Kidney (tissue), 13 donors: ENCODE measurements at regions not wholly inside any gene's neighbourhood (a gene's known extent, or its start where the extent isn't known, plus 50 kb on each side); places are given as distances from the start of the nearest gene placed in this dataset.

Experiments
- DNase-seq, 5 donors: peaks; one replicate each; pipeline ENCODE4 v3.0.0-alpha.2; 2013 to 2020
- FAIRE-seq: peaks from 2 replicates; lab custom pipeline; 2012; peaks lifted over from hg19 to GRCh38; lab: Jason Lieb, UNC
- H3K27ac ChIP-seq, 2 donors: one replicate each; pipeline ENCODE4 v1.7.0; 2013; ENCODE audit warnings: low read depth in 2 of 2, low read length in 2 of 2, inconsistent platforms in 1 of 2
- H3K27me3 ChIP-seq: one replicate; pipeline ENCODE4 v1.7.1; 2013; ENCODE audit warnings: low read length, inconsistent platforms; ENCODE audit not compliant: control insufficient read depth, insufficient read depth
- H3K36me3 ChIP-seq, 3 donors: one replicate each; pipeline versions ENCODE4 v1.7.0 to v1.7.1; 2013; ENCODE audit warnings: low read length in 3 of 3, control low read depth in 1 of 3, inconsistent platforms in 1 of 3; ENCODE audit not compliant: insufficient read depth in 3 of 3, control insufficient read depth in 2 of 3
- H3K4me1 ChIP-seq, 3 donors: one replicate each; pipeline versions ENCODE4 v1.7.0 to v1.7.1; 2013; ENCODE audit warnings: low read length in 3 of 3, inconsistent platforms in 1 of 3, low read depth in 1 of 3; ENCODE audit not compliant: control insufficient read depth in 2 of 3, insufficient read depth in 2 of 3
- H3K4me3 ChIP-seq, 3 donors: one replicate each; pipeline versions ENCODE4 v1.7.0 to v1.8.1; 2013; ENCODE audit warnings: low read length in 3 of 3, control low read depth in 1 of 3, inconsistent platforms in 1 of 3
- H3K9ac ChIP-seq, 3 donors: one replicate each; pipeline versions ENCODE4 v1.7.0 to v1.7.1; 2013; ENCODE audit warnings: low read length in 3 of 3, control low read depth in 1 of 3, inconsistent platforms in 1 of 3
- H3K9me3 ChIP-seq, 3 donors: one replicate each; pipeline versions ENCODE4 v1.7.0 to v1.7.1; 2013; ENCODE audit warnings: low read length in 3 of 3, control low read depth in 1 of 3, inconsistent platforms in 1 of 3; ENCODE audit not compliant: control insufficient read depth in 2 of 3, insufficient read depth in 1 of 3
- intact Hi-C: fragments of 100-400 bp; cut with DNase I; formaldehyde crosslinking; loops from one replicate; pipeline ENCODE4 v1.11.1; 2022
- TF ChIP-seq, protein P1 (sequence below): IDR thresholded peaks from 3 replicates; pipeline ENCODE4 v1.5.1; 2012; ENCODE audit warnings: mild to moderate bottlenecking, moderate library complexity, borderline replicate concordance; ENCODE audit not compliant: insufficient read depth; ENCODE audit errors: extremely low read depth
- donor health status: control.
- donor health status: control.
- donor health status: control.
- donor health status: control.
- donor health status: control.
- donor health status: DM: yes; HTN: yes; CAD: no.
- donor health status: Normal renal cell carcinoma (clear cell type).

GRCh38 chr18:55763298-55763697, 175.3 kb upstream of the TCF4 start:
- Histone ChIP-seq H3K27me3 (no peaks in the 10 kb centered on the region), H3K4me3 (no peak overlapping the region), H3K9me3 (no peaks in the 10 kb centered on the region), H3K4me1 (no peaks in the 10 kb centered on the region), H3K27ac (no peak overlapping the region), H3K9ac (no peak overlapping the region), H3K36me3 (no peaks in the 10 kb centered on the region)
- FAIRE-seq: no peak
- intact Hi-C loops: no loop called here
- no peak for DNase-seq
- TF ChIP-seq, protein P1, sequence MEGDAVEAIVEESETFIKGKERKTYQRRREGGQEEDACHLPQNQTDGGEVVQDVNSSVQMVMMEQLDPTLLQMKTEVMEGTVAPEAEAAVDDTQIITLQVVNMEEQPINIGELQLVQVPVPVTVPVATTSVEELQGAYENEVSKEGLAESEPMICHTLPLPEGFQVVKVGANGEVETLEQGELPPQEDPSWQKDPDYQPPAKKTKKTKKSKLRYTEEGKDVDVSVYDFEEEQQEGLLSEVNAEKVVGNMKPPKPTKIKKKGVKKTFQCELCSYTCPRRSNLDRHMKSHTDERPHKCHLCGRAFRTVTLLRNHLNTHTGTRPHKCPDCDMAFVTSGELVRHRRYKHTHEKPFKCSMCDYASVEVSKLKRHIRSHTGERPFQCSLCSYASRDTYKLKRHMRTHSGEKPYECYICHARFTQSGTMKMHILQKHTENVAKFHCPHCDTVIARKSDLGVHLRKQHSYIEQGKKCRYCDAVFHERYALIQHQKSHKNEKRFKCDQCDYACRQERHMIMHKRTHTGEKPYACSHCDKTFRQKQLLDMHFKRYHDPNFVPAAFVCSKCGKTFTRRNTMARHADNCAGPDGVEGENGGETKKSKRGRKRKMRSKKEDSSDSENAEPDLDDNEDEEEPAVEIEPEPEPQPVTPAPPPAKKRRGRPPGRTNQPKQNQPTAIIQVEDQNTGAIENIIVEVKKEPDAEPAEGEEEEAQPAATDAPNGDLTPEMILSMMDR: no peak

GRCh38 chr18:55762424-55762823, 174.4 kb upstream of the TCF4 start:
- TF ChIP-seq, protein P1: no peak
- H3K9ac ChIP-seq: no peak overlapping the region

GRCh38 chr18:55753643-55754263, 165.8 kb upstream of the TCF4 start:
- H3K36me3 ChIP-seq: no peaks in the 10 kb centered on the region
- intact Hi-C loops: no loop called here
- no peaks in the 10 kb centered on the region for H3K27me3 ChIP-seq
- H3K4me1 ChIP-seq: no peaks in the 10 kb centered on the region
- H3K27ac ChIP-seq: no peak overlapping the region
- no peak overlapping the region for H3K4me3 ChIP-seq
- FAIRE-seq: no peak
- TF ChIP-seq, protein P1: no peak
- DNase-seq: no peak
- no peaks in the 10 kb centered on the region for H3K9me3 ChIP-seq
- H3K9ac ChIP-seq: no peak overlapping the region

More at GRCh38 chr18:55762424-55762823, 174.4 kb upstream of the TCF4 start:
- Histone ChIP-seq H3K27ac (no peak overlapping the region), H3K27me3 (no peaks in the 10 kb centered on the region), H3K9me3 (no peaks in the 10 kb centered on the region), H3K4me3 (no peak overlapping the region), H3K4me1 (no peaks in the 10 kb centered on the region), H3K36me3 (no peaks in the 10 kb centered on the region)
- no peak for FAIRE-seq
- intact Hi-C loops: no loop called here
- no peak for DNase-seq

GRCh38 chr18:55751476-55751875, 163.5 kb upstream of the TCF4 start:
- Histone ChIP-seq H3K4me3 (no peak overlapping the region), H3K9ac (no peak overlapping the region), H3K36me3 (no peaks in the 10 kb centered on the region), H3K9me3 (no peaks in the 10 kb centered on the region), H3K27ac (no peak overlapping the region), H3K4me1 (no peaks in the 10 kb centered on the region), H3K27me3 (no peaks in the 10 kb centered on the region)
- no peak for DNase-seq
- TF ChIP-seq, protein P1: no peak
- intact Hi-C loops: no loop called here
- FAIRE-seq: no peak
